K562 (cell line): ENCODE measurements at regions not wholly inside any gene's neighbourhood (a gene's known extent, or its start where the extent isn't known, plus 50 kb on each side); places are given as distances from the start of the nearest gene placed in this dataset.

Source experiments
- ATAC-seq: fragments of 200-7000 bp; cut with Tn5 transposase; 3 replicates; pipeline ENCODE4 v1.9.1; 2020; ENCODE audit warnings: moderate library complexity
- BruUV-seq: library from RNA; stranded (reverse); fragments of 400-500 nt; replicated peaks from 2 replicates; lab custom pipeline; 2021; lab: Mats Ljungman, UMichigan
- CTCF ChIA-PET: fragments of 300-600 bp; formaldehyde crosslinking; extraction: SDS; loops from one replicate; lab custom pipeline; 2021; ENCODE audit warnings: low intra/inter-chr PET ratio; lab: Yijun Ruan, JAX
- POLR2A ChIA-PET: fragments of 300-600, 350-650 bp; sonication (Branson Sonifier 250); formaldehyde crosslinking; extraction: SDS; loops from one replicate; lab custom pipeline; 2021; ENCODE audit warnings: antibody characterized with exemption, inconsistent platforms; lab: Yijun Ruan, JAX
- DNase-seq, 4 experiments: peaks; one replicate each; pipeline versions ENCODE4 v3.0.0 to v3.0.0-alpha.2; 2011 to 2018; ENCODE audit warnings: low spot score in 3 of 4, mixed read lengths in 3 of 4; ENCODE audit errors: extremely low read depth in 1 of 4
- FAIRE-seq: peaks from 2 replicates; lab custom pipeline; 2011; peaks lifted over from hg19 to GRCh38; lab: Jason Lieb, UNC
- H2AFZ ChIP-seq: 2 replicates; pipeline ENCODE4 v1.6.0; 2011; ENCODE audit warnings: low read depth, low read length, control low read depth, inconsistent platforms
- H3K27ac ChIP-seq: fragments of 200-600 bp; 3 replicates; pipeline ENCODE4 v1.8.0; 2011; ENCODE audit warnings: low read depth, mild to moderate bottlenecking, control low read depth, inconsistent platforms, low read length, moderate library complexity, mixed read lengths; ENCODE audit errors: extremely low read depth
- H3K27me3 ChIP-seq, 2 experiments: fragments of 300-600 bp in 1 of 2; 2 replicates in 1 of 2; 3 replicates in 1 of 2; pipeline versions ENCODE4 v1.6.0 to v1.8.0; 2011; ENCODE audit warnings: inconsistent platforms in 2 of 2, low read length in 2 of 2, mild to moderate bottlenecking in 1 of 2, mixed read lengths in 1 of 2, moderate library complexity in 1 of 2; ENCODE audit not compliant: control insufficient read depth in 2 of 2, insufficient read depth in 2 of 2
- H3K36me3 ChIP-seq: fragments of 300-600 bp; 3 replicates; pipeline ENCODE4 v1.8.0; 2011; ENCODE audit warnings: mild to moderate bottlenecking, low read length, inconsistent platforms; ENCODE audit not compliant: control insufficient read depth, insufficient read depth
- H3K4me1 ChIP-seq, 2 experiments: fragments of 200-600 bp in 1 of 2; replicated peaks in 1 of 2; 2 replicates in 1 of 2; 3 replicates in 1 of 2; pipeline versions ENCODE4 v1.5.1 to v1.8.0; 2011; ENCODE audit warnings: inconsistent platforms in 2 of 2, low read length in 2 of 2, mild to moderate bottlenecking in 1 of 2, mixed read lengths in 1 of 2, moderate library complexity in 1 of 2; ENCODE audit not compliant: control insufficient read depth in 2 of 2, insufficient read depth in 2 of 2
- H3K4me2 ChIP-seq: 2 replicates; pipeline ENCODE4 v1.6.1; 2011; ENCODE audit warnings: low read length, control low read depth, inconsistent platforms, mixed read lengths; ENCODE audit not compliant: insufficient read depth
- H3K4me3 ChIP-seq: fragments of 200-600 bp; sonication (generic), shearing (Covaris generic); 2 replicates; pipeline ENCODE4 v1.5.1; 2016; ENCODE audit warnings: control low read depth, inconsistent platforms
- H3K79me2 ChIP-seq: fragments of 200-600 bp; 3 replicates; pipeline ENCODE4 v1.8.0; 2011; ENCODE audit warnings: low read length, inconsistent platforms; ENCODE audit not compliant: control insufficient read depth, insufficient read depth
- H3K9ac ChIP-seq, 2 experiments: 2 replicates each; pipeline versions ENCODE4 v1.6.0 to v1.6.1; 2011; ENCODE audit warnings: low read depth in 2 of 2, low read length in 2 of 2, control low read depth in 1 of 2, inconsistent platforms in 1 of 2, mild to moderate bottlenecking in 1 of 2, mixed read lengths in 1 of 2; ENCODE audit not compliant: insufficient read depth in 1 of 2
- H3K9me1 ChIP-seq: one replicate; pipeline ENCODE4 v1.6.0; 2011; ENCODE audit warnings: inconsistent platforms, mild to moderate bottlenecking, low read length, moderate library complexity; ENCODE audit not compliant: control insufficient read depth, insufficient read depth
- H3K9me3 ChIP-seq: replicated peaks from 2 replicates; pipeline ENCODE4 v1.5.1; 2011; ENCODE audit warnings: low read depth, low read length, inconsistent platforms; ENCODE audit not compliant: control insufficient read depth, insufficient read depth
- H4K20me1 ChIP-seq: replicated peaks from 2 replicates; pipeline ENCODE4 v1.6.1; 2011; ENCODE audit warnings: low read length, inconsistent platforms, mixed read lengths; ENCODE audit not compliant: control insufficient read depth, insufficient read depth
- BCLAF1 ChIP-seq, 2 experiments: fragments of 450-650 bp in 1 of 2; IDR thresholded peaks; 2 replicates each; pipeline ENCODE4 v1.6.1; 2011 to 2017; ENCODE audit warnings: low read depth in 2 of 2, antibody characterized with exemption in 1 of 2, borderline replicate concordance in 1 of 2, low read length in 1 of 2, mild to moderate bottlenecking in 1 of 2, mixed read lengths in 1 of 2; ENCODE audit not compliant: control insufficient read depth in 1 of 2
- CSDE1 ChIP-seq, 2 experiments: fragments of 450-650 bp; IDR thresholded peaks; 2 replicates each; pipeline ENCODE4 v1.6.1; 2016; ENCODE audit warnings: mild to moderate bottlenecking in 1 of 2
- CTBP1 ChIP-seq: fragments of 450-650 bp; IDR thresholded peaks from 2 replicates; pipeline ENCODE4 v1.6.1; 2016; ENCODE audit warnings: borderline replicate concordance
- EHMT2 ChIP-seq: fragments of 450-650 bp; IDR thresholded peaks from 2 replicates; pipeline ENCODE4 v1.6.1; 2018; ENCODE audit warnings: antibody characterized with exemption
- GTF2A2 ChIP-seq: IDR thresholded peaks from 2 replicates; pipeline ENCODE4 v1.6.1; 2016; ENCODE audit warnings: mild to moderate bottlenecking, missing genetic modification characterization, missing compliant biosample characterization
- LARP7 ChIP-seq: fragments of 450-650 bp; IDR thresholded peaks from 2 replicates; pipeline ENCODE4 v1.6.1; 2016
- POLR2H ChIP-seq: IDR thresholded peaks from 2 replicates; pipeline ENCODE4 v1.6.1; 2016; ENCODE audit warnings: missing genetic modification characterization, low read depth, mild to moderate bottlenecking, control low read depth, missing compliant biosample characterization, moderate library complexity
- RBM39 ChIP-seq: fragments of 200-400 bp; formaldehyde crosslinking; optimal IDR thresholded peaks from 2 replicates; pipeline ENCODE3; 2018; ENCODE audit warnings: low read depth, low read length
- RFX7 ChIP-seq: fragments of 250-450 bp; sonication (Bioruptor Pico); IDR thresholded peaks from 2 replicates; pipeline ENCODE4 v1.5.1; 2021; ENCODE audit warnings: mild to moderate bottlenecking
- ZBTB40 ChIP-seq, 2 experiments: fragments of 450-650 bp in 1 of 2; sonication (generic) in 1 of 2; formaldehyde crosslinking in 1 of 2; IDR thresholded peaks; 2 replicates each; pipeline versions ENCODE4 v1.7.1 to v1.9.0; 2016 to 2022; ENCODE audit warnings: inconsistent platforms in 1 of 2, mild to moderate bottlenecking in 1 of 2, missing genetic modification reagents in 1 of 2
- ZEB2 ChIP-seq: fragments of 450-650 bp; IDR thresholded peaks from 2 replicates; pipeline ENCODE4 v1.6.1; 2016
- whole genome bisulfite sequencing: fragments of 100-300 bp; shearing (Covaris generic); methylation state at CpG from one replicate; pipeline ENCODE4 v1.1.6; 2016; ENCODE audit warnings: low coverage, mixed read lengths; ENCODE audit not compliant: insufficient coverage; ENCODE audit errors: missing lambda C conversion rate; 5-methylcytosine and 5-hydroxymethylcytosine counted together
- in situ Hi-C: fragments of 300-500 bp; cut with MboI; formaldehyde crosslinking; loops from 4 replicates; pipeline ENCODE4 v1.15.0; 2018; ENCODE audit warnings: inconsistent platforms, mixed read lengths
- intact Hi-C: fragments of 100-400 bp; cut with micrococcal nuclease; formaldehyde crosslinking; loops from 2 replicates; pipeline ENCODE4 v1.14.2; 2022
- TF ChIP-seq, protein P1 (sequence below): fragments of 250-450 bp; sonication (Bioruptor Pico); IDR thresholded peaks from 2 replicates; pipeline ENCODE4 v1.9.0; 2021; ENCODE audit warnings: mild to moderate bottlenecking

GRCh38 chr17:56740481-56740880, 93.2 kb downstream of the C17orf67 start:
- Histone ChIP-seq H3K27ac (no peak overlapping the region), H3K4me1 (peaks cover 0 to 6% of the 10 kb centered on the region in 2 experiments; a peak in 2 of 5 replicates), H3K36me3 (no peaks in the 10 kb centered on the region), H3K9me1 (no peaks in the 10 kb centered on the region), H3K27me3 (peaks cover 25 to 57% of the 10 kb centered on the region in 2 experiments), H2AFZ (no peak overlapping the region), H3K9ac (no peak overlapping the region), H3K4me2 (no peak overlapping the region), H4K20me1 (peaks cover 4% of the 10 kb centered on the region; the same call in 1 of the 2 replicates), H3K9me3 (no peaks in the 10 kb centered on the region), H3K79me2 (no peaks in the 10 kb centered on the region), H3K4me3 (no peak overlapping the region)
- POLR2A ChIA-PET = no interaction called here
- no peak for DNase-seq
- CTCF ChIA-PET = no interaction called here
- FAIRE-seq = no peak
- 0% methylated on average over 3 of the region's 3 CpGs for WGBS
- no peak for ATAC-seq
- intact Hi-C loops (no loop called here), in situ Hi-C loops (no loop called here)
- no TSS peak for BruUV-seq
- TF ChIP-seq POLR2H (no peak), CSDE1 (IDR thresholded peaks at IDR 0.05) (no peak), ZBTB40 (IDR thresholded peaks at IDR 0.05) (no peak), ZBTB40 (CRISPR knock-in tag; IDR thresholded peaks at IDR 0.05) (no peak), ZEB2 (no peak), BCLAF1 (IDR thresholded peaks at IDR 0.05; ENCODE audit: borderline replicate concordance in 1 of 2, control insufficient read depth in 1 of 2, low read depth in 2 of 2, low read length in 1 of 2) (no peak), RBM39 (no peak), RFX7 (CRISPR knock-in tag) (no peak), EHMT2 (no peak), LARP7 (no peak), CTBP1 (no peak), GTF2A2 (tag) (no peak)
- TF ChIP-seq, protein P1, sequence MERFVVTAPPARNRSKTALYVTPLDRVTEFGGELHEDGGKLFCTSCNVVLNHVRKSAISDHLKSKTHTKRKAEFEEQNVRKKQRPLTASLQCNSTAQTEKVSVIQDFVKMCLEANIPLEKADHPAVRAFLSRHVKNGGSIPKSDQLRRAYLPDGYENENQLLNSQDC (CRISPR knock-in tag) = no peak
